H1 (cell line): ENCODE measurements at regions not wholly inside any gene's neighbourhood (a gene's known extent, or its start where the extent isn't known, plus 50 kb on each side); places are given as distances from the start of the nearest gene placed in this dataset.

Experiments
- CTCF ChIA-PET: fragments of 300-600 bp; sonication (Branson Sonifier 250); formaldehyde crosslinking; loops from one replicate; lab custom pipeline; 2021; ENCODE audit not compliant: partially characterized antibody; lab: Charles Lee
- POLR2A ChIA-PET: fragments of 300-600 bp; sonication (Branson Sonifier 250); formaldehyde crosslinking; loops from one replicate; lab custom pipeline; 2021; ENCODE audit warnings: inconsistent platforms; ENCODE audit not compliant: partially characterized antibody; lab: Charles Lee
- DNase-seq, 2 experiments: peaks; one replicate each; pipeline versions ENCODE4 v3.0.0 to v3.0.0-alpha.2; 2010 to 2022; ENCODE audit warnings: low spot score in 2 of 2, low read depth in 1 of 2, mixed read lengths in 1 of 2
- FAIRE-seq: peaks from 2 replicates; lab custom pipeline; 2011; peaks lifted over from hg19 to GRCh38; lab: Jason Lieb, UNC
- H2AFZ ChIP-seq: 2 replicates; pipeline ENCODE4 v1.8.1; 2012; ENCODE audit warnings: low read length, inconsistent platforms
- H2AK5ac ChIP-seq: 2 replicates; pipeline ENCODE4 v1.6.1; 2013; ENCODE audit warnings: low read depth, low read length
- H2BK120ac ChIP-seq: replicated peaks from 2 replicates; pipeline ENCODE3; 2013; ENCODE audit warnings: low read depth, low read length, inconsistent platforms
- H2BK12ac ChIP-seq: 2 replicates; pipeline ENCODE4 v1.6.1; 2013; ENCODE audit warnings: low read depth, low read length
- H2BK15ac ChIP-seq: 2 replicates; pipeline ENCODE4 v1.6.1; 2013; ENCODE audit warnings: low read length
- H2BK20ac ChIP-seq: 2 replicates; pipeline ENCODE4 v1.6.1; 2013; ENCODE audit warnings: low read length
- H2BK5ac ChIP-seq: 2 replicates; pipeline ENCODE4 v1.6.1; 2013; ENCODE audit warnings: low read depth, low read length
- H3K14ac ChIP-seq: 2 replicates; pipeline ENCODE4 v1.6.1; 2013; ENCODE audit warnings: inconsistent platforms; ENCODE audit not compliant: insufficient read length
- H3K18ac ChIP-seq: 2 replicates; pipeline ENCODE4 v1.6.1; 2013; ENCODE audit warnings: low read length; ENCODE audit errors: extremely low read depth
- H3K23ac ChIP-seq: 2 replicates; pipeline ENCODE4 v1.6.1; 2013; ENCODE audit warnings: inconsistent platforms; ENCODE audit not compliant: insufficient read length
- H3K23me2 ChIP-seq: 2 replicates; pipeline ENCODE4 v1.6.1; 2013; ENCODE audit warnings: low read depth, low read length
- H3K27ac ChIP-seq: 2 replicates; pipeline ENCODE4 v1.6.1; 2011; ENCODE audit warnings: low read depth, low read length, inconsistent platforms
- H3K27me3 ChIP-seq, 4 experiments: replicated peaks in 1 of 4; 1 replicate in 1 of 4; 2 replicates in 3 of 4; pipeline versions ENCODE4 v1.6.1 to v1.8.1; 2011 to 2013; ENCODE audit warnings: low read length in 3 of 4, mild to moderate bottlenecking in 3 of 4, inconsistent platforms in 2 of 4, mixed read lengths in 2 of 4, moderate library complexity in 1 of 4; ENCODE audit not compliant: control insufficient read depth in 3 of 4, insufficient read depth in 3 of 4; ENCODE audit errors: extremely low read depth in 1 of 4
- H3K36me3 ChIP-seq, 4 experiments: 2 replicates each; pipeline versions ENCODE4 v1.6.1 to v1.8.1; 2011 to 2013; ENCODE audit warnings: mild to moderate bottlenecking in 4 of 4, low read length in 3 of 4, moderate library complexity in 2 of 4, control low read depth in 1 of 4, inconsistent platforms in 1 of 4; ENCODE audit not compliant: insufficient read depth in 4 of 4, control insufficient read depth in 2 of 4
- H3K4ac ChIP-seq: replicated peaks from 2 replicates; pipeline ENCODE3; 2013; ENCODE audit warnings: low read length, low read depth, mixed read lengths, inconsistent platforms; ENCODE audit not compliant: insufficient read length
- H3K4me1 ChIP-seq, 4 experiments: replicated peaks in 1 of 4; 1 replicate in 1 of 4; 2 replicates in 3 of 4; pipeline versions ENCODE4 v1.6.1 to v1.8.1; 2011 to 2013; ENCODE audit warnings: low read length in 3 of 4, inconsistent platforms in 2 of 4, mixed read lengths in 1 of 4; ENCODE audit not compliant: insufficient read depth in 4 of 4, control insufficient read depth in 3 of 4
- H3K4me2 ChIP-seq, 2 experiments: 2 replicates each; pipeline versions ENCODE4 v1.6.1 to v1.8.1; 2011 to 2013; ENCODE audit warnings: low read depth in 2 of 2, low read length in 2 of 2, control low read depth in 1 of 2, inconsistent platforms in 1 of 2, mild to moderate bottlenecking in 1 of 2; ENCODE audit not compliant: insufficient read depth in 1 of 2
- H3K4me3 ChIP-seq, 4 experiments: fragments of 200-600, 300-600 bp in 1 of 4; sonication (generic), shearing (Covaris generic), sonication (Bioruptor Twin) in 1 of 4; 2 replicates each; pipeline versions ENCODE4 v1.5.1 to v1.8.1; 2011 to 2016; ENCODE audit warnings: low read length in 4 of 4, low read depth in 3 of 4, control low read depth in 2 of 4, inconsistent platforms in 2 of 4, mild to moderate bottlenecking in 2 of 4, mixed read lengths in 1 of 4, moderate library complexity in 1 of 4; ENCODE audit not compliant: insufficient read depth in 2 of 4; ENCODE audit errors: extremely low read depth in 1 of 4
- H3K56ac ChIP-seq: replicated peaks from 2 replicates; pipeline ENCODE3; 2013; ENCODE audit warnings: low read depth, mild to moderate bottlenecking, mixed read lengths, low read length, inconsistent platforms; ENCODE audit not compliant: insufficient read length
- H3K79me1 ChIP-seq: 2 replicates; pipeline ENCODE4 v1.6.1; 2013; ENCODE audit warnings: low read depth, low read length, control low read depth
- H3K79me2 ChIP-seq, 2 experiments: 2 replicates each; pipeline versions ENCODE4 v1.6.1 to v1.8.1; 2012 to 2013; ENCODE audit warnings: low read length in 2 of 2, mild to moderate bottlenecking in 2 of 2, inconsistent platforms in 1 of 2; ENCODE audit not compliant: insufficient read depth in 2 of 2, control insufficient read depth in 1 of 2
- H3K9ac ChIP-seq, 4 experiments: replicated peaks in 1 of 4; 1 replicate in 1 of 4; 2 replicates in 3 of 4; pipeline versions ENCODE4 v1.6.1 to v1.8.1; 2011 to 2013; ENCODE audit warnings: low read depth in 3 of 4, low read length in 3 of 4, control low read depth in 2 of 4, mild to moderate bottlenecking in 2 of 4, moderate library complexity in 2 of 4, inconsistent platforms in 1 of 4; ENCODE audit errors: extremely low read depth in 1 of 4
- H3K9me3 ChIP-seq, 2 experiments: 2 replicates each; pipeline versions ENCODE4 v1.6.1 to v1.8.1; 2012 to 2013; ENCODE audit warnings: mild to moderate bottlenecking in 2 of 2, moderate library complexity in 2 of 2, control low read depth in 1 of 2, inconsistent platforms in 1 of 2, low read depth in 1 of 2, low read length in 1 of 2, mixed read lengths in 1 of 2; ENCODE audit not compliant: insufficient read depth in 2 of 2
- H4K20me1 ChIP-seq, 2 experiments: replicated peaks in 1 of 2; 2 replicates each; pipeline versions ENCODE3 to v1.8.1; 2011 to 2013; ENCODE audit warnings: inconsistent platforms in 2 of 2, low read length in 2 of 2, mild to moderate bottlenecking in 1 of 2; ENCODE audit not compliant: insufficient read depth in 2 of 2, control insufficient read depth in 1 of 2
- H4K5ac ChIP-seq: 2 replicates; pipeline ENCODE4 v1.6.1; 2013; ENCODE audit warnings: low read length, low read depth, mixed read lengths, inconsistent platforms; ENCODE audit not compliant: insufficient read length
- H4K8ac ChIP-seq: 2 replicates; pipeline ENCODE4 v1.8.0; 2013; ENCODE audit warnings: mild to moderate bottlenecking, moderate library complexity, low read length, inconsistent platforms; ENCODE audit not compliant: insufficient read depth; ENCODE audit errors: extremely low read depth
- H4K91ac ChIP-seq: replicated peaks from 2 replicates; pipeline ENCODE3; 2013; ENCODE audit warnings: low read length, mixed read lengths, inconsistent platforms; ENCODE audit not compliant: insufficient read length
- KDM1A ChIP-seq: fragments of 200-600, 300-600 bp; sonication (generic); IDR thresholded peaks from 2 replicates; pipeline ENCODE4 v1.7.1; 2016; ENCODE audit warnings: mild to moderate bottlenecking, low read length, borderline replicate concordance
- POU5F1 ChIP-seq: IDR thresholded peaks from 2 replicates; pipeline ENCODE4 v1.6.1; 2011; ENCODE audit warnings: low read depth, mild to moderate bottlenecking, low read length, moderate library complexity
- RBBP5 ChIP-seq: IDR thresholded peaks from 2 replicates; pipeline ENCODE4 v1.7.1; 2012; ENCODE audit warnings: low read depth, mild to moderate bottlenecking, inconsistent platforms, low read length, moderate library complexity, borderline replicate concordance
- SUZ12 ChIP-seq: fragments of 200-600 bp; sonication (generic); IDR thresholded peaks from 2 replicates; pipeline ENCODE4 v1.6.1; 2012; ENCODE audit warnings: mild to moderate bottlenecking, inconsistent platforms, low read length, moderate library complexity, mixed read lengths
- WGBS, 2 experiments: shearing (Covaris generic) in 1 of 2; methylation state at CpG; one replicate each; pipeline versions ENCODE4 v1.1.6 to v1.1.7; 2013 to 2015; ENCODE audit warnings: low lambda C conversion rate in 2 of 2, mixed read lengths in 2 of 2, inconsistent platforms in 1 of 2, low coverage in 1 of 2, missing lambda C conversion rate in 1 of 2; ENCODE audit not compliant: insufficient replicate concordance in 2 of 2, insufficient coverage in 1 of 2, insufficient read length in 1 of 2; ENCODE audit errors: extremely low coverage in 1 of 2, missing lambda C conversion rate in 1 of 2; 5-methylcytosine and 5-hydroxymethylcytosine counted together

DNA sequence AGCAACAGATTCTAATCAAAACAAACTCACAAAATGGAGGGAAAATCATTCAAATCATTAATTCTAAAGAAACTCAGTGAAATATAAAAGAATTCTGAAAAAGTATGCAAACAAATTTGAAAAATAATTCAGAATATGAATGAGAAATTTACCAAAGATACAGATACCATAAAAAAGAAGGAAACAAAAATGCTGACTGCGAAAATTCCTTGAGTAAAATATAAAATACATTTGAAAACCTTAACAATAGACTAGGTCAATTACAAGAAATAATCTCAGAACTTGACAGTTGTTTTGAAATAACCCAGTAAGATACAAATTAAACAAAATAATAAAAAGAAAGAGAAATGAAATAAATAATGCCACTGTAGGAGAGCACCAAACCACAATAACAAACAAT lies 1289.0 kb downstream of the SLITRK1 start:
- H3K56ac ChIP-seq: no peak overlapping the region
- no peaks in the 10 kb centered on the region for H3K79me1 ChIP-seq
- H2AK5ac ChIP-seq: no peak overlapping the region
- 92% methylated on average over 1 of the region's 1 CpG; no CpG with 5 or more reads in 1 of the 2 experiments for WGBS, 2 experiments
- H3K14ac ChIP-seq: no peak overlapping the region
- H2BK12ac ChIP-seq: no peak overlapping the region
- no peak overlapping the region for H4K5ac ChIP-seq
- H3K9ac ChIP-seq: no peak overlapping the region
- no peaks in the 10 kb centered on the region for H3K9me3 ChIP-seq
- H2AFZ ChIP-seq: no peak overlapping the region
- no peak overlapping the region for H4K91ac ChIP-seq
- no peak overlapping the region for H2BK20ac ChIP-seq
- ChIA-PET POLR2A (no interaction called here), CTCF (no interaction called here)
- no peak overlapping the region for H4K8ac ChIP-seq
- no peak overlapping the region for H2BK15ac ChIP-seq
- FAIRE-seq (no peak), DNase-seq (no peak)
- no peaks in the 10 kb centered on the region for H3K79me2 ChIP-seq
- H3K4me2 ChIP-seq: no peak overlapping the region
- H3K18ac ChIP-seq: no peak overlapping the region
- no peak overlapping the region for H2BK120ac ChIP-seq
- H3K4me3 ChIP-seq: no peak overlapping the region
- no peak overlapping the region for H3K27ac ChIP-seq
- H4K20me1 ChIP-seq: peaks cover 3% of the 10 kb centered on the region in 2 experiments
- H3K4me1 ChIP-seq: no peaks in the 10 kb centered on the region
- no peaks in the 10 kb centered on the region for H3K23me2 ChIP-seq
- no peak overlapping the region for H3K4ac ChIP-seq
- no peak overlapping the region for H3K23ac ChIP-seq
- H2BK5ac ChIP-seq: no peak overlapping the region
- no peaks in the 10 kb centered on the region for H3K36me3 ChIP-seq
- H3K27me3 ChIP-seq: peaks cover 12 to 49% (median 33%) of the 10 kb centered on the region in 4 experiments
- TF ChIP-seq RBBP5: no peak
- TF ChIP-seq POU5F1: no peak
- TF ChIP-seq KDM1A: no peak
- no peak for TF ChIP-seq SUZ12
